ENCODE measurements at regions not wholly inside any gene's neighbourhood (a gene's known extent, or its start where the extent isn't known, plus 50 kb on each side); places are given as distances from the start of the nearest gene placed in this dataset.
A peak's percentile ranks its signal among the peaks of the same experiment; 100 is the strongest.
"Not testable (repeated sequence)": the region's sequence is repeated elsewhere in the genome, so short reads cannot be mapped to it uniquely, and the experiment has no call there.

GRCh38 chr10:100642295-100642994, 102.9 kb upstream of the PAX2 start:
- no peak for DNase-seq

- no peak for DNase-seq
These were observed 100.3 kb upstream of the PAX2 start for GRCh38 chr10:100645091-100645490.

- no peak for DNase-seq
These were observed 99.6 kb upstream of the PAX2 start for GRCh38 chr10:100645613-100646392.

- DNase-seq = no peak
These were observed 97.5 kb upstream of the PAX2 start for GRCh38 chr10:100647928-100648327.

GRCh38 chr10:100650693-100651092, 94.7 kb upstream of the PAX2 start:
- no peak for DNase-seq

- not testable (repeated sequence) for DNase-seq
These were observed 94.3 kb upstream of the PAX2 start for GRCh38 chr10:100651099-100651498.

- no peak for DNase-seq
These were observed 93.5 kb upstream of the PAX2 start for GRCh38 chr10:100651916-100652315.

GRCh38 chr10:100652406-100653135, 92.8 kb upstream of the PAX2 start:
- DNase-seq = no peak

- DNase-seq = no peak
These were observed 92.0 kb upstream of the PAX2 start for GRCh38 chr10:100653238-100653956.

- DNase-seq = peak in 1 of 2 donors; percentile 15
These were observed 91.2 kb upstream of the PAX2 start for GRCh38 chr10:100653957-100654781.

GRCh38 chr10:100654782-100655325, 90.5 kb upstream of the PAX2 start:
- peak in 1 of 2 donors; percentile 17 for DNase-seq

- no peak for DNase-seq
These were observed 90.0 kb upstream of the PAX2 start for GRCh38 chr10:100655326-100655759.

- no peak for DNase-seq
These were observed 89.5 kb upstream of the PAX2 start for GRCh38 chr10:100655760-100656421.

GRCh38 chr10:100656454-100656853, 88.9 kb upstream of the PAX2 start:
- no peak for DNase-seq

GRCh38 chr10:100658269-100658668, 87.1 kb upstream of the PAX2 start:
- DNase-seq = no peak

GRCh38 chr10:100659361-100660098, 85.9 kb upstream of the PAX2 start:
- no peak for DNase-seq

- no peak for DNase-seq
These were observed 85.0 kb upstream of the PAX2 start for GRCh38 chr10:100660365-100660764.

GRCh38 chr10:100660945-100661344, 84.4 kb upstream of the PAX2 start:
- no peak for DNase-seq

- no peak for DNase-seq
These were observed 83.9 kb upstream of the PAX2 start for GRCh38 chr10:100661520-100661919.

GRCh38 chr10:100662067-100662466, 83.3 kb upstream of the PAX2 start:
- DNase-seq = no peak
